ENCODE measurements at regions not wholly inside any gene's neighbourhood (a gene's known extent, or its start where the extent isn't known, plus 50 kb on each side); places are given as distances from the start of the nearest gene placed in this dataset.
"Not testable (repeated sequence)": the region's sequence is repeated elsewhere in the genome, so short reads cannot be mapped to it uniquely, and the experiment has no call there.

GRCh38 chr5:18801413-18801812 lies 1167.2 kb downstream of the TAF11L14 start:
- not testable (repeated sequence) for TF ChIP-seq POLR2A, CTCF (IDR thresholded peaks at IDR 0.05)
